ENCODE measurements at regions not wholly inside any gene's neighbourhood (a gene's known extent, or its start where the extent isn't known, plus 50 kb on each side); places are given as distances from the start of the nearest gene placed in this dataset.

GRCh38 chr2:842151-842803 is 108.4 kb upstream of the SNTG2 start:
- no peak for TF ChIP-seq CTCF (IDR thresholded peaks at IDR 0.05)
- TF ChIP-seq EZH2 (IDR thresholded peaks at IDR 0.05; ENCODE audit: borderline replicate concordance, insufficient read depth, low read depth, low read length, poor library complexity, severe bottlenecking), result no peak
